ENCODE measurements at regions not wholly inside any gene's neighbourhood (a gene's known extent, or its start where the extent isn't known, plus 50 kb on each side); places are given as distances from the start of the nearest gene placed in this dataset.

- Histone ChIP-seq H3K36me3 (no peaks in the 10 kb centered on the region), H3K27ac (no peak overlapping the region), H3K27me3 (no peaks in the 10 kb centered on the region), H3K4me3 (no peak overlapping the region), H3K4me1 (no peaks in the 10 kb centered on the region), H3K9me3 (no peaks in the 10 kb centered on the region)
- 72 to 81% methylated on average over 3 of the region's 3 CpGs for WGBS, 2 donors
- DNase-seq: no peak
- intact Hi-C loops (cut with DNase I): no loop called here
- TF ChIP-seq CTCF (IDR thresholded peaks at IDR 0.05) (no peak), EP300 (IDR thresholded peaks at IDR 0.05) (no peak), POLR2A (IDR thresholded peaks at IDR 0.05) (no peak)
Measured at GRCh38 chr1:147475488-147475887, 65.8 kb upstream of the BCL9 start.

- no peak for DNase-seq
- Histone ChIP-seq H3K9me3 (no peaks in the 10 kb centered on the region), H3K27me3 (peaks cover 0 to 4% (median 0%) of the 10 kb centered on the region in 3 donors), H3K4me3 (no peak overlapping the region), H3K27ac (no peak overlapping the region), H3K36me3 (no peaks in the 10 kb centered on the region), H3K4me1 (no peaks in the 10 kb centered on the region)
- intact Hi-C loops (cut with DNase I): no loop called here
- 64 to 76% methylated on average over 4 of the region's 4 CpGs for WGBS, 2 donors
- TF ChIP-seq CTCF (IDR thresholded peaks at IDR 0.05) (no peak), EP300 (IDR thresholded peaks at IDR 0.05) (no peak), POLR2A (IDR thresholded peaks at IDR 0.05) (no peak), POLR2AphosphoS5 (IDR thresholded peaks at IDR 0.05) (no peak)
Measured at GRCh38 chr1:147478521-147478920, 62.8 kb upstream of the BCL9 start.

- no peak for DNase-seq
- Histone ChIP-seq H3K27ac (no peak overlapping the region), H3K4me1 (no peaks in the 10 kb centered on the region), H3K36me3 (no peaks in the 10 kb centered on the region), H3K27me3 (peaks cover 0 to 4% (median 0%) of the 10 kb centered on the region in 3 donors), H3K9me3 (no peaks in the 10 kb centered on the region), H3K4me3 (no peak overlapping the region)
- intact Hi-C loops (cut with DNase I): no loop called here
- 61 to 74% methylated on average over 3 of the region's 3 CpGs for WGBS, 2 donors
- TF ChIP-seq CTCF (IDR thresholded peaks at IDR 0.05) (no peak), POLR2A (IDR thresholded peaks at IDR 0.05) (no peak), POLR2AphosphoS5 (IDR thresholded peaks at IDR 0.05) (no peak), EP300 (IDR thresholded peaks at IDR 0.05) (no peak)
Measured at GRCh38 chr1:147479864-147480564, 61.3 kb upstream of the BCL9 start.

DNA sequence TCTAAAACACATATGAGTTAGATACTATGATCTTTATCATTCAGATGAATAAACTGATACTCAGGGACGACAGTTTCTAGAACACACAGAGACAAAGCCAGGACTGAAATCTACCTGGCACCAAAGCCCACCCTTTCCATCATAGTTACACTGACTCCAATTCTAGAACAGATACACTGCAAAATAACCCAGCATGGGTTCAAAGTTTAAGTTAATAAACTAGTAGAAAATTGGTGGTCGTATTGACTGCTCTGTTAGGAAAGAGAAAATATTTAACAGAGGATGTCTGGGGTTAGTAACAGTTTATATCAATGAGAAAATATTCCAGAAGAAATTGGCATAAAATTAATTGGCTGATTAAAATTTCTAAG is 60.8 kb upstream of the BCL9 start:
- peaks cover 0 to 4% (median 0%) of the 10 kb centered on the region in 3 donors for H3K27me3 ChIP-seq
- no peak overlapping the region for H3K27ac ChIP-seq
- H3K9me3 ChIP-seq: no peaks in the 10 kb centered on the region
- TF ChIP-seq EP300 (IDR thresholded peaks at IDR 0.05) (no peak), CTCF (IDR thresholded peaks at IDR 0.05) (no peak), POLR2AphosphoS5 (IDR thresholded peaks at IDR 0.05) (no peak), POLR2A (IDR thresholded peaks at IDR 0.05) (no peak)
- H3K4me3 ChIP-seq: no peak overlapping the region
- no peaks in the 10 kb centered on the region for H3K36me3 ChIP-seq
- WGBS, 2 donors: 43 to 67% methylated on average over 2 of the region's 2 CpGs
- intact Hi-C loops (cut with DNase I): no loop called here
- no peak for DNase-seq
- H3K4me1 ChIP-seq: no peaks in the 10 kb centered on the region

Measured in sigmoid colon (tissue), 6 donors.